ENCODE measurements at regions not wholly inside any gene's neighbourhood (a gene's known extent, or its start where the extent isn't known, plus 50 kb on each side); places are given as distances from the start of the nearest gene placed in this dataset.

- no peak for DNase-seq (ENCODE audit: low spot score)
These were observed 71.1 kb downstream of the TMEM114 start for GRCh38 chr16:8519179-8519578.

GRCh38 chr16:8517280-8517679, 73.0 kb downstream of the TMEM114 start:
- DNase-seq (ENCODE audit: low spot score), result no peak

- DNase-seq (ENCODE audit: low spot score), result no peak
These were observed 73.8 kb downstream of the TMEM114 start for GRCh38 chr16:8516471-8516870.

- DNase-seq (ENCODE audit: low spot score), result no peak
These were observed 77.2 kb downstream of the TMEM114 start for GRCh38 chr16:8512941-8513624.

- DNase-seq (ENCODE audit: low spot score), result no peak
These were observed 78.8 kb downstream of the TMEM114 start for GRCh38 chr16:8511464-8511863.

- DNase-seq (ENCODE audit: low spot score), result no peak
These were observed 80.2 kb downstream of the TMEM114 start for GRCh38 chr16:8510160-8510559.

- peak; percentile 28 for DNase-seq (ENCODE audit: low spot score)
These were observed 84.9 kb downstream of the TMEM114 start for GRCh38 chr16:8505327-8505991.

GRCh38 chr16:8502446-8502845, 87.9 kb downstream of the TMEM114 start:
- DNase-seq (ENCODE audit: low spot score), result no peak

- DNase-seq (ENCODE audit: low spot score), result no peak
These were observed 90.0 kb downstream of the TMEM114 start for GRCh38 chr16:8500351-8500750.

- DNase-seq (ENCODE audit: low spot score), result no peak
These were observed 93.9 kb downstream of the TMEM114 start for GRCh38 chr16:8496364-8496763.

- DNase-seq (ENCODE audit: low spot score), result peak; percentile 37
These were observed 96.3 kb downstream of the TMEM114 start for GRCh38 chr16:8493972-8494371.

- no peak for DNase-seq (ENCODE audit: low spot score)
These were observed 97.6 kb downstream of the TMEM114 start for GRCh38 chr16:8492690-8493089.

GRCh38 chr16:8489580-8489979, 100.7 kb downstream of the TMEM114 start:
- no peak for DNase-seq (ENCODE audit: low spot score)

GRCh38 chr16:8486985-8487384, 103.3 kb downstream of the TMEM114 start:
- DNase-seq (ENCODE audit: low spot score), result no peak

GRCh38 chr16:8483396-8483795, 106.9 kb downstream of the TMEM114 start:
- DNase-seq (ENCODE audit: low spot score), result no peak

GRCh38 chr16:8481810-8482209, 108.5 kb downstream of the TMEM114 start:
- DNase-seq (ENCODE audit: low spot score), result no peak

GRCh38 chr16:8476824-8477223, 113.5 kb downstream of the TMEM114 start:
- DNase-seq (ENCODE audit: low spot score), result no peak

GRCh38 chr16:8474587-8474986, 115.7 kb downstream of the TMEM114 start:
- DNase-seq (ENCODE audit: low spot score), result no peak

- DNase-seq (ENCODE audit: low spot score), result no peak
These were observed 121.1 kb downstream of the TMEM114 start for GRCh38 chr16:8469102-8469778.

- no peak for DNase-seq (ENCODE audit: low spot score)
These were observed 125.3 kb downstream of the TMEM114 start for GRCh38 chr16:8464979-8465378.

- DNase-seq (ENCODE audit: low spot score), result no peak
These were observed 131.1 kb downstream of the TMEM114 start for GRCh38 chr16:8459085-8459733.

- no peak for DNase-seq (ENCODE audit: low spot score)
These were observed 131.7 kb downstream of the TMEM114 start for GRCh38 chr16:8458481-8459046.

Data from iPS-NIHi11 (cell line).